ENCODE measurements at regions not wholly inside any gene's neighbourhood (a gene's known extent, or its start where the extent isn't known, plus 50 kb on each side); places are given as distances from the start of the nearest gene placed in this dataset.

DNA sequence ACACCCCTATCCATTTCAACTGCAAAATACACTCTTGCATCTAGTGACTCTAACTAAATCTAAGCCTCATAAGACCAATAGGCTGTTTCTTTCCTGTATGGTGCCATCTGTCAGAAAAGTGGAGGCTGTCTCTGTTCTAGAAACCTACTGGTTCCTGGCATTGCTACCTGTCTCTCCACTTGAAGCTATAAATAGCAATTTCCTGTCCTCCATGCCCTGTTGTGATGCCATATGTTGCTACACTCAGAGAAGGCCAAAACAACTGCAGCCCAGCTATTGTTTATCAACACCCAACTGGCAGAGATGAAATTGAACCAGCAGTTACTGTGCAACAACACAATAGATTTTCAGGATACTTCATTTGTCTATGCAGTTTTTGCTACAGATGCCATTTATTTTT lies 1355.1 kb upstream of the SLC39A10 start:
- TF ChIP-seq YY1 (IDR thresholded peaks at IDR 0.05; ENCODE audit: low read depth) (no peak), EP300 (IDR thresholded peaks at IDR 0.05; ENCODE audit: borderline replicate concordance) (no peak), TAF1 (IDR thresholded peaks at IDR 0.05; ENCODE audit: low read depth) (no peak), RAD21 (IDR thresholded peaks at IDR 0.05; ENCODE audit: low read depth) (no peak), TCF12 (IDR thresholded peaks at IDR 0.05; ENCODE audit: low read depth) (no peak)
- TF ChIP-seq, protein P1, sequence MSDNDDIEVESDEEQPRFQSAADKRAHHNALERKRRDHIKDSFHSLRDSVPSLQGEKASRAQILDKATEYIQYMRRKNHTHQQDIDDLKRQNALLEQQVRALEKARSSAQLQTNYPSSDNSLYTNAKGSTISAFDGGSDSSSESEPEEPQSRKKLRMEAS (IDR thresholded peaks at IDR 0.05), result no peak
- TF ChIP-seq, protein P2, sequence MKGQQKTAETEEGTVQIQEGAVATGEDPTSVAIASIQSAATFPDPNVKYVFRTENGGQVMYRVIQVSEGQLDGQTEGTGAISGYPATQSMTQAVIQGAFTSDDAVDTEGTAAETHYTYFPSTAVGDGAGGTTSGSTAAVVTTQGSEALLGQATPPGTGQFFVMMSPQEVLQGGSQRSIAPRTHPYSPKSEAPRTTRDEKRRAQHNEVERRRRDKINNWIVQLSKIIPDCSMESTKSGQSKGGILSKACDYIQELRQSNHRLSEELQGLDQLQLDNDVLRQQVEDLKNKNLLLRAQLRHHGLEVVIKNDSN (IDR thresholded peaks at IDR 0.05), result no peak
- TF ChIP-seq, protein P3, sequence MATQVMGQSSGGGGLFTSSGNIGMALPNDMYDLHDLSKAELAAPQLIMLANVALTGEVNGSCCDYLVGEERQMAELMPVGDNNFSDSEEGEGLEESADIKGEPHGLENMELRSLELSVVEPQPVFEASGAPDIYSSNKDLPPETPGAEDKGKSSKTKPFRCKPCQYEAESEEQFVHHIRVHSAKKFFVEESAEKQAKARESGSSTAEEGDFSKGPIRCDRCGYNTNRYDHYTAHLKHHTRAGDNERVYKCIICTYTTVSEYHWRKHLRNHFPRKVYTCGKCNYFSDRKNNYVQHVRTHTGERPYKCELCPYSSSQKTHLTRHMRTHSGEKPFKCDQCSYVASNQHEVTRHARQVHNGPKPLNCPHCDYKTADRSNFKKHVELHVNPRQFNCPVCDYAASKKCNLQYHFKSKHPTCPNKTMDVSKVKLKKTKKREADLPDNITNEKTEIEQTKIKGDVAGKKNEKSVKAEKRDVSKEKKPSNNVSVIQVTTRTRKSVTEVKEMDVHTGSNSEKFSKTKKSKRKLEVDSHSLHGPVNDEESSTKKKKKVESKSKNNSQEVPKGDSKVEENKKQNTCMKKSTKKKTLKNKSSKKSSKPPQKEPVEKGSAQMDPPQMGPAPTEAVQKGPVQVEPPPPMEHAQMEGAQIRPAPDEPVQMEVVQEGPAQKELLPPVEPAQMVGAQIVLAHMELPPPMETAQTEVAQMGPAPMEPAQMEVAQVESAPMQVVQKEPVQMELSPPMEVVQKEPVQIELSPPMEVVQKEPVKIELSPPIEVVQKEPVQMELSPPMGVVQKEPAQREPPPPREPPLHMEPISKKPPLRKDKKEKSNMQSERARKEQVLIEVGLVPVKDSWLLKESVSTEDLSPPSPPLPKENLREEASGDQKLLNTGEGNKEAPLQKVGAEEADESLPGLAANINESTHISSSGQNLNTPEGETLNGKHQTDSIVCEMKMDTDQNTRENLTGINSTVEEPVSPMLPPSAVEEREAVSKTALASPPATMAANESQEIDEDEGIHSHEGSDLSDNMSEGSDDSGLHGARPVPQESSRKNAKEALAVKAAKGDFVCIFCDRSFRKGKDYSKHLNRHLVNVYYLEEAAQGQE (IDR thresholded peaks at IDR 0.05; ENCODE audit: low read depth), result no peak
